H9 (cell line): ENCODE measurements at regions not wholly inside any gene's neighbourhood (a gene's known extent, or its start where the extent isn't known, plus 50 kb on each side); places are given as distances from the start of the nearest gene placed in this dataset.
"Not testable (repeated sequence)": the region's sequence is repeated elsewhere in the genome, so short reads cannot be mapped to it uniquely, and the experiment has no call there.

ENCODE experiments used
- DNase-seq: peaks from one replicate; pipeline ENCODE4 v3.0.0-alpha.2; 2017
- H2AFZ ChIP-seq: one replicate; pipeline ENCODE4 v1.6.1; 2013; ENCODE audit warnings: mild to moderate bottlenecking, low read length, control low read depth, moderate library complexity
- H2AK5ac ChIP-seq: 2 replicates; pipeline ENCODE4 v1.6.1; 2013; ENCODE audit warnings: low read length, control low read depth, mixed read lengths; ENCODE audit not compliant: insufficient read length
- H2BK120ac ChIP-seq: one replicate; pipeline ENCODE4 v1.6.1; 2013; ENCODE audit warnings: low read depth, mild to moderate bottlenecking, low read length, control low read depth, inconsistent platforms; ENCODE audit not compliant: poor library complexity, severe bottlenecking
- H2BK12ac ChIP-seq: 2 replicates; pipeline ENCODE4 v1.6.1; 2013; ENCODE audit warnings: low read length, control low read depth, mixed read lengths, low read depth; ENCODE audit not compliant: insufficient read length
- H2BK15ac ChIP-seq: 2 replicates; pipeline ENCODE4 v1.6.1; 2013; ENCODE audit warnings: low read depth, low read length, control low read depth
- H2BK20ac ChIP-seq: one replicate; pipeline ENCODE4 v1.6.1; 2013; ENCODE audit warnings: low read depth, mild to moderate bottlenecking, low read length, control low read depth, inconsistent platforms; ENCODE audit not compliant: poor library complexity, severe bottlenecking
- H2BK5ac ChIP-seq: 2 replicates; pipeline ENCODE4 v1.6.1; 2013; ENCODE audit warnings: low read length, control low read depth, mixed read lengths; ENCODE audit not compliant: insufficient read length
- H3K14ac ChIP-seq: 2 replicates; pipeline ENCODE4 v1.6.1; 2013; ENCODE audit warnings: low read length, control low read depth; ENCODE audit not compliant: insufficient read depth
- H3K18ac ChIP-seq: 2 replicates; pipeline ENCODE4 v1.6.1; 2013; ENCODE audit warnings: low read depth, mild to moderate bottlenecking, mixed read lengths, low read length, control low read depth; ENCODE audit not compliant: insufficient read length
- H3K23ac ChIP-seq: 2 replicates; pipeline ENCODE4 v1.6.1; 2013; ENCODE audit warnings: low read length, control low read depth, mixed read lengths, low read depth; ENCODE audit not compliant: insufficient read length
- H3K23me2 ChIP-seq: 2 replicates; pipeline ENCODE4 v1.6.1; 2013; ENCODE audit warnings: low read depth, mild to moderate bottlenecking, mixed read lengths, low read length, control low read depth; ENCODE audit not compliant: insufficient read length, poor library complexity, severe bottlenecking
- H3K27ac ChIP-seq: 2 replicates; pipeline ENCODE4 v1.5.1; 2013; ENCODE audit warnings: low read length, control low read depth, mixed read lengths, low read depth; ENCODE audit not compliant: insufficient read length
- H3K27me3 ChIP-seq: 2 replicates; pipeline ENCODE4 v1.6.1; 2013; ENCODE audit warnings: low read length, control low read depth, inconsistent platforms; ENCODE audit not compliant: insufficient read depth
- H3K4ac ChIP-seq: 2 replicates; pipeline ENCODE4 v1.6.1; 2013; ENCODE audit warnings: low read depth, mild to moderate bottlenecking, control low read depth, inconsistent platforms, low read length, moderate library complexity
- H3K4me1 ChIP-seq: 2 replicates; pipeline ENCODE4 v1.6.1; 2013; ENCODE audit warnings: low read length, control low read depth, inconsistent platforms; ENCODE audit not compliant: insufficient read depth
- H3K4me2 ChIP-seq: 2 replicates; pipeline ENCODE4 v1.6.1; 2013; ENCODE audit warnings: low read length, control low read depth, mixed read lengths; ENCODE audit not compliant: insufficient read length, insufficient read depth
- H3K56ac ChIP-seq: 2 replicates; pipeline ENCODE4 v1.6.1; 2013; ENCODE audit warnings: low read depth, mild to moderate bottlenecking, mixed read lengths, low read length, control low read depth; ENCODE audit not compliant: insufficient read length
- H3K79me1 ChIP-seq: 2 replicates; pipeline ENCODE4 v1.6.1; 2013; ENCODE audit warnings: low read depth, mild to moderate bottlenecking, moderate library complexity, low read length, control low read depth, inconsistent platforms; ENCODE audit not compliant: insufficient read depth, poor library complexity, severe bottlenecking
- H3K79me2 ChIP-seq: 2 replicates; pipeline ENCODE4 v1.6.1; 2013; ENCODE audit warnings: low read length, control low read depth, inconsistent platforms; ENCODE audit not compliant: insufficient read depth
- H3K9ac ChIP-seq: 2 replicates; pipeline ENCODE4 v1.6.1; 2013; ENCODE audit warnings: low read length, control low read depth, mixed read lengths; ENCODE audit not compliant: insufficient read length; ENCODE audit errors: extremely low read depth
- H3K9me3 ChIP-seq: one replicate; pipeline ENCODE4 v1.6.1; 2013; ENCODE audit warnings: low read depth, low read length, inconsistent platforms; ENCODE audit not compliant: control insufficient read depth
- H3T11ph ChIP-seq: one replicate; pipeline ENCODE4 v1.6.1; 2013; ENCODE audit warnings: mild to moderate bottlenecking, low read length, control low read depth, inconsistent platforms
- H4K20me1 ChIP-seq: one replicate; pipeline ENCODE4 v1.6.1; 2013; ENCODE audit not compliant: control insufficient read depth, insufficient read length, insufficient read depth
- H4K5ac ChIP-seq: 2 replicates; pipeline ENCODE4 v1.6.1; 2013; ENCODE audit warnings: low read depth, mild to moderate bottlenecking, mixed read lengths, low read length, control low read depth; ENCODE audit not compliant: insufficient read length
- H4K8ac ChIP-seq: replicated peaks from 2 replicates; pipeline ENCODE4 v1.6.1; 2013; ENCODE audit warnings: low read length, control low read depth, mixed read lengths, low read depth; ENCODE audit not compliant: insufficient read length
- H4K91ac ChIP-seq: 2 replicates; pipeline ENCODE4 v1.6.1; 2013; ENCODE audit warnings: low read depth, mild to moderate bottlenecking, moderate library complexity, mixed read lengths, low read length, control low read depth; ENCODE audit not compliant: insufficient read length
- H3K27ac Mint-ChIP-seq, 3 experiments: 2 replicates in 2 of 3; 3 replicates in 1 of 3; pipeline ENCODE4 v1.8.0; 2020 to 2021; ENCODE audit warnings: mixed read lengths in 3 of 3, mild to moderate bottlenecking in 1 of 3, moderate library complexity in 1 of 3
- H3K27me3 Mint-ChIP-seq: 2 replicates; pipeline ENCODE4 v1.8.0; 2021; ENCODE audit warnings: low read depth, mild to moderate bottlenecking, moderate library complexity, mixed read lengths
- H3K36me3 Mint-ChIP-seq, 3 experiments: 2 replicates in 2 of 3; 3 replicates in 1 of 3; pipeline ENCODE4 v1.8.0; 2020 to 2021; ENCODE audit warnings: low read depth in 3 of 3, mixed read lengths in 3 of 3; ENCODE audit not compliant: insufficient read depth in 1 of 3
- H3K4me1 Mint-ChIP-seq, 2 experiments: 2 replicates each; pipeline ENCODE4 v1.8.0; 2020; ENCODE audit warnings: mixed read lengths in 2 of 2
- H3K4me3 Mint-ChIP-seq, 2 experiments: 2 replicates in 1 of 2; 3 replicates in 1 of 2; pipeline ENCODE4 v1.8.0; 2020 to 2021; ENCODE audit warnings: mild to moderate bottlenecking in 2 of 2, mixed read lengths in 2 of 2, moderate library complexity in 1 of 2
- H3K9me3 Mint-ChIP-seq, 2 experiments: 2 replicates in 1 of 2; 3 replicates in 1 of 2; pipeline ENCODE4 v1.8.0; 2020; ENCODE audit warnings: mild to moderate bottlenecking in 2 of 2, mixed read lengths in 2 of 2, moderate library complexity in 1 of 2
- WGBS: extraction: QIAGEN DNeasy Blood & Tissue Kit; methylation state at CpG from one replicate; pipeline ENCODE4 v1.1.7; 2013; ENCODE audit warnings: missing lambda C conversion rate, low lambda C conversion rate, mixed read lengths; ENCODE audit not compliant: insufficient read length; ENCODE audit errors: extremely low coverage; 5-methylcytosine and 5-hydroxymethylcytosine counted together
- TF ChIP-seq, protein P1 (sequence below): fragments of 200-600 bp; sonication (generic); conservative IDR thresholded peaks from 3 replicates; pipeline ENCODE4 v1.8.0; 2021; ENCODE audit warnings: antibody characterized with exemption, mild to moderate bottlenecking

DNA sequence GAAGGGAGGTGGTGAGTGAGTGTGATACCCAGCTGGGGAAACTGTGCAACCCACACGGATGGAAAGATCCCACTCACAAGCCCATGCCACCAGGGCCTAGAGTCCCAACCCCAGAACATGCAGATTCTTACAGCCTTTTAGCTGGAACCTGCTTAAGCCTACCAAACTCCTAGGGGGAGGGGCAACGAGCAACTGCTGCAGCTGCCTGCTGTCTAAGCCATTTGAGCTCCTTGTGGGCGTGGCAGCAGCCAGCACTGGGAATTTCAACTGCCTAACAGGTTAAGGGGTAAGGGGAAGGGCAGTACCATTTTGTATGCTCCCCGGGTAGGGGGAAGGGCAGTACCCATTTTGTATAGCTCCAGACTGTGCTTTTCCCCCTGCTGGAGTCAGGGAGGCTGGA, 673.2 kb upstream of the BCHE start:
- H4K91ac ChIP-seq = no peak overlapping the region
- no peak overlapping the region for H2AFZ ChIP-seq
- H4K8ac ChIP-seq = no peak overlapping the region
- no peak overlapping the region for H3K18ac ChIP-seq
- H3K14ac ChIP-seq = peak overlapping the region; percentile 40; the same call in 1 of the 2 replicates
- no peaks in the 10 kb centered on the region for H4K20me1 ChIP-seq
- no peaks in the 10 kb centered on the region for H3K9me3 ChIP-seq
- no peak overlapping the region for H2BK5ac ChIP-seq
- Mint-ChIP-seq H3K27ac (no peak overlapping the region), H3K27me3 (no peaks in the 10 kb centered on the region), H3K36me3 (peaks cover 6 to 35% (median 13%) of the 10 kb centered on the region in 3 experiments; a peak in 6 of 7 replicates), H3K9me3 (peaks cover 26 to 31% of the 10 kb centered on the region in 2 experiments), H3K4me3 (no peak overlapping the region), H3K4me1 (peaks cover 3 to 6% of the 10 kb centered on the region in 2 experiments)
- H3K79me1 ChIP-seq = no peaks in the 10 kb centered on the region
- H2BK15ac ChIP-seq = no peak overlapping the region
- H4K5ac ChIP-seq = no peak overlapping the region
- H2BK20ac ChIP-seq = no peak overlapping the region
- H3K27me3 ChIP-seq = no peaks in the 10 kb centered on the region
- no peak overlapping the region for H3K27ac ChIP-seq
- H3K79me2 ChIP-seq = no peaks in the 10 kb centered on the region
- H3K23me2 ChIP-seq = no peaks in the 10 kb centered on the region
- no peak overlapping the region for H3K56ac ChIP-seq
- H2AK5ac ChIP-seq = no peak overlapping the region
- no peak overlapping the region for H3K4me2 ChIP-seq
- no peak overlapping the region for H2BK120ac ChIP-seq
- H3K23ac ChIP-seq = no peak overlapping the region
- TF ChIP-seq, protein P1, sequence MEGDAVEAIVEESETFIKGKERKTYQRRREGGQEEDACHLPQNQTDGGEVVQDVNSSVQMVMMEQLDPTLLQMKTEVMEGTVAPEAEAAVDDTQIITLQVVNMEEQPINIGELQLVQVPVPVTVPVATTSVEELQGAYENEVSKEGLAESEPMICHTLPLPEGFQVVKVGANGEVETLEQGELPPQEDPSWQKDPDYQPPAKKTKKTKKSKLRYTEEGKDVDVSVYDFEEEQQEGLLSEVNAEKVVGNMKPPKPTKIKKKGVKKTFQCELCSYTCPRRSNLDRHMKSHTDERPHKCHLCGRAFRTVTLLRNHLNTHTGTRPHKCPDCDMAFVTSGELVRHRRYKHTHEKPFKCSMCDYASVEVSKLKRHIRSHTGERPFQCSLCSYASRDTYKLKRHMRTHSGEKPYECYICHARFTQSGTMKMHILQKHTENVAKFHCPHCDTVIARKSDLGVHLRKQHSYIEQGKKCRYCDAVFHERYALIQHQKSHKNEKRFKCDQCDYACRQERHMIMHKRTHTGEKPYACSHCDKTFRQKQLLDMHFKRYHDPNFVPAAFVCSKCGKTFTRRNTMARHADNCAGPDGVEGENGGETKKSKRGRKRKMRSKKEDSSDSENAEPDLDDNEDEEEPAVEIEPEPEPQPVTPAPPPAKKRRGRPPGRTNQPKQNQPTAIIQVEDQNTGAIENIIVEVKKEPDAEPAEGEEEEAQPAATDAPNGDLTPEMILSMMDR = no peak
- no peak overlapping the region for H3K9ac ChIP-seq
- no peak overlapping the region for H3K4ac ChIP-seq
- no peaks in the 10 kb centered on the region for H3K4me1 ChIP-seq
- no peak overlapping the region for H3T11ph ChIP-seq
- no peak overlapping the region for H2BK12ac ChIP-seq
- no CpG with 5 or more reads among the region's 4 CpGs for WGBS
- DNase-seq = peak; percentile 75

DNA sequence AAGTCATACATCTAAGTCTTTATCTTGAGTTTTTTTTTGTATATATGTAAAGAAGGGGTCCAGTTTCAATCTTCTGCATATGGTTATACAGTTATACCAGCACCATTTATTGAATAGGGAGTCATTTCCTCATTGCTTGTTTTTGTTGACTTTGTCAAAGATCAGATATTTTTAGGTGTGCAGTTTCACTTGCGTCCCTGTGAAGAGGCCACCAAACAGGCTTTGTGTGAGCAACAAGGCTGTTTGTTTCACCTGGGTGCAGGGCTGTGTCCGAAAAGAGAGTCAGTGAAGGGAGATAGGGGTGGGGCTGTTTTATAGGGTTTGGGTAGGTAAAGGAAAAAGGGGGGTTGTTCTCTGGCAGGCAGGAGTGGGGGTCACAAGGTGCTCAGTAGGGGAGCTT, 663.2 kb upstream of the BCHE start:
- H3K27me3 Mint-ChIP-seq, H3K9ac ChIP-seq, H4K5ac ChIP-seq, H3K4me3 Mint-ChIP-seq, H3K27me3 ChIP-seq, H3K9me3 ChIP-seq, H3K27ac ChIP-seq, H3K4me1 ChIP-seq, H3K23me2 ChIP-seq, H3K14ac ChIP-seq, H2AFZ ChIP-seq, H3T11ph ChIP-seq, H4K91ac ChIP-seq, DNase-seq, H3K79me1 ChIP-seq, H3K4ac ChIP-seq, H3K23ac ChIP-seq, H3K18ac ChIP-seq, H2BK15ac ChIP-seq, H3K79me2 ChIP-seq, H3K56ac ChIP-seq, H2AK5ac ChIP-seq, H4K20me1 ChIP-seq, H2BK5ac ChIP-seq, H4K8ac ChIP-seq, H3K4me2 ChIP-seq, H2BK20ac ChIP-seq, H2BK120ac ChIP-seq, H2BK12ac ChIP-seq: not testable (repeated sequence)
- WGBS = no CpG with 5 or more reads among the region's 2 CpGs
- Mint-ChIP-seq H3K36me3 (peaks cover 5 to 11% (median 10%) of the 10 kb centered on the region in 3 experiments; a peak in 5 of 7 replicates), H3K9me3 (peaks cover 10 to 23% of the 10 kb centered on the region in 2 experiments), H3K27ac (peak overlapping the region in 2 of 3 experiments; percentile 42 to 45; a peak in 3 of 7 replicates), H3K4me1 (peaks cover 9 to 16% of the 10 kb centered on the region in 2 experiments)
